ENCODE measurements at regions not wholly inside any gene's neighbourhood (a gene's known extent, or its start where the extent isn't known, plus 50 kb on each side); places are given as distances from the start of the nearest gene placed in this dataset.

DNA sequence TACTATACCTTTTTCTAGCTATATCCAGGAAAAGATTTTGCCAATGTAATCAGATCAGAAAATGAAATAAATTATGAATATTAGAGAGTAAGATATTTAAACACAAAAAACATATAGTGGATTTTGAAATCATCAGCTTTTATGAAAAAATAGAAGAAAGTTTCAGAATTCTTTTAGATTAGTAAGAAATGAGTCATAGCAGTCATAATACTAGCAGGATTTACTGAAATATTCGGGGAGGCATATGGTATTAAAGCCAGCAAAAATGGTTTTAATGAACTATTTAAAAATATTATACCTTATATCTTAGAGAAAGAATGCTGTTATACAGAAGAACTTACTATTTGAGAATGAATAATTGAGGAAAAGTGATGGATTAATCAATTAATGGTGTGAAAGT lies 303.6 kb upstream of the NUDT12 start:
- TF ChIP-seq, protein P1, sequence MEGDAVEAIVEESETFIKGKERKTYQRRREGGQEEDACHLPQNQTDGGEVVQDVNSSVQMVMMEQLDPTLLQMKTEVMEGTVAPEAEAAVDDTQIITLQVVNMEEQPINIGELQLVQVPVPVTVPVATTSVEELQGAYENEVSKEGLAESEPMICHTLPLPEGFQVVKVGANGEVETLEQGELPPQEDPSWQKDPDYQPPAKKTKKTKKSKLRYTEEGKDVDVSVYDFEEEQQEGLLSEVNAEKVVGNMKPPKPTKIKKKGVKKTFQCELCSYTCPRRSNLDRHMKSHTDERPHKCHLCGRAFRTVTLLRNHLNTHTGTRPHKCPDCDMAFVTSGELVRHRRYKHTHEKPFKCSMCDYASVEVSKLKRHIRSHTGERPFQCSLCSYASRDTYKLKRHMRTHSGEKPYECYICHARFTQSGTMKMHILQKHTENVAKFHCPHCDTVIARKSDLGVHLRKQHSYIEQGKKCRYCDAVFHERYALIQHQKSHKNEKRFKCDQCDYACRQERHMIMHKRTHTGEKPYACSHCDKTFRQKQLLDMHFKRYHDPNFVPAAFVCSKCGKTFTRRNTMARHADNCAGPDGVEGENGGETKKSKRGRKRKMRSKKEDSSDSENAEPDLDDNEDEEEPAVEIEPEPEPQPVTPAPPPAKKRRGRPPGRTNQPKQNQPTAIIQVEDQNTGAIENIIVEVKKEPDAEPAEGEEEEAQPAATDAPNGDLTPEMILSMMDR (IDR thresholded peaks at IDR 0.05), result no peak
- TF ChIP-seq POLR2A (IDR thresholded peaks at IDR 0.05), result no peak

Data from right lobe of liver (tissue), 4 donors.